Left lung (tissue), 4 donors: ENCODE measurements at regions not wholly inside any gene's neighbourhood (a gene's known extent, or its start where the extent isn't known, plus 50 kb on each side); places are given as distances from the start of the nearest gene placed in this dataset.

Source experiments
- ATAC-seq: fragments of 200-7000 bp; cut with Tn5 transposase; one replicate; pipeline ENCODE4 v1.9.1; 2020; ENCODE audit warnings: moderate library complexity
- DNase-seq, 4 donors: peaks; one replicate each; pipeline ENCODE4 v3.0.0-alpha.2; 2013 to 2020
- H3K27ac ChIP-seq, 2 donors: fragments of 200-600 bp; sonication (generic) in 1 of 2; one replicate each; pipeline versions ENCODE4 v1.5.0 to v1.8.0; 2020 to 2021
- H3K27me3 ChIP-seq, 2 donors: fragments of 200-600 bp; sonication (generic) in 1 of 2; one replicate each; pipeline versions ENCODE4 v1.5.0 to v1.8.0; 2020 to 2021
- H3K36me3 ChIP-seq, 2 donors: fragments of 200-600 bp; sonication (generic) in 1 of 2; one replicate each; pipeline versions ENCODE4 v1.5.0 to v1.8.0; 2020 to 2021
- H3K4me1 ChIP-seq, 2 donors: fragments of 200-600 bp; one replicate each; pipeline ENCODE4 v1.8.0; 2021
- H3K4me3 ChIP-seq, 2 donors: fragments of 200-600 bp; sonication (generic) in 1 of 2; one replicate each; pipeline versions ENCODE4 v1.5.0 to v1.8.0; 2020 to 2021; ENCODE audit warnings: mild to moderate bottlenecking in 1 of 2
- H3K9me3 ChIP-seq, 2 donors: fragments of 200-600 bp; sonication (generic) in 1 of 2; one replicate each; pipeline versions ENCODE4 v1.5.0 to v1.8.0; 2020 to 2021
- CTCF ChIP-seq, 2 donors: fragments of 200-600 bp; sonication (generic) in 1 of 2; IDR thresholded peaks; one replicate each; pipeline versions ENCODE4 v1.5.0 to v1.8.0; 2021; ENCODE audit warnings: antibody characterized with exemption in 2 of 2
- intact Hi-C, 2 donors: fragments of 100-400 bp; cut with DNase I; formaldehyde crosslinking; loops; one replicate each; pipeline versions ENCODE4 v1.11.2 to v1.14.2; 2022
- donor health status: DM: no; HTN: yes; CAD: no.
- donor health status: DM: no; HTN: no; CAD: no.

- no peak overlapping the region for H3K4me3 ChIP-seq
These were observed 356.7 kb downstream of the FGF9 start for GRCh38 chr13:22027566-22027965.

DNA sequence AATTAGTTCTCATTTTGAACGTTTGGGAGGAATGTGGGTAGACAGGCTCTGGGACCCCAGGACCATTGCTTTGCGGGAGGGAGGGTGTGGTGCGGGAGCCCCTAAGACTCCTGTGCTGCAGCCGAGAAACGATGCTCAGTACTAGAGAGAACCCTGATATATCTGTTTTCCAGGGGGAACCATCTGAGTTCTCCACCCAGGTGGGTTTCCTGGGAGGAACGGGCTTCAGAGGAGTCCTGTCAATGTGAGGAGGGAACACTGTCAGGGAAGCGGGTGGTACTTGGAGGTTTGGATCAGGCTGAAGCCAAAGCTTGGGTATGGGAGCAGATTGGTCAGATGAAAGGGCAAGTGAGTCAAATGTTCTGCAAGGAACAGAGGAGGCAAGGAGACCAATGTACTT is 358.0 kb downstream of the FGF9 start:
- intact Hi-C loops, result no loop called here
- no peak for ATAC-seq
- DNase-seq, result no peak
- no peak overlapping the region for H3K4me3 ChIP-seq
- H3K36me3 ChIP-seq, result no peaks in the 10 kb centered on the region
- no peaks in the 10 kb centered on the region for H3K27me3 ChIP-seq
- no peaks in the 10 kb centered on the region for H3K4me1 ChIP-seq
- no peak for TF ChIP-seq CTCF (IDR thresholded peaks at IDR 0.05)
- no peak overlapping the region for H3K27ac ChIP-seq
- H3K9me3 ChIP-seq, result no peaks in the 10 kb centered on the region

More at GRCh38 chr13:22027566-22027965, 356.7 kb downstream of the FGF9 start:
- Histone ChIP-seq H3K36me3 (no peaks in the 10 kb centered on the region), H3K27me3 (no peaks in the 10 kb centered on the region), H3K9me3 (no peaks in the 10 kb centered on the region), H3K4me1 (no peaks in the 10 kb centered on the region), H3K27ac (no peak overlapping the region)
- intact Hi-C loops, result no loop called here
- no peak for DNase-seq
- ATAC-seq, result no peak
- TF ChIP-seq CTCF (IDR thresholded peaks at IDR 0.05), result no peak

GRCh38 chr13:22030321-22030720 is 359.4 kb downstream of the FGF9 start:
- Histone ChIP-seq H3K4me1 (no peaks in the 10 kb centered on the region), H3K27ac (no peak overlapping the region), H3K9me3 (no peaks in the 10 kb centered on the region), H3K4me3 (no peak overlapping the region), H3K36me3 (no peaks in the 10 kb centered on the region), H3K27me3 (no peaks in the 10 kb centered on the region)
- ATAC-seq, result no peak
- TF ChIP-seq CTCF (IDR thresholded peaks at IDR 0.05), result no peak
- DNase-seq, result no peak
- intact Hi-C loops, result no loop called here

GRCh38 chr13:22031702-22032286 is 360.9 kb downstream of the FGF9 start:
- Histone ChIP-seq H3K27me3 (no peaks in the 10 kb centered on the region), H3K27ac (no peak overlapping the region), H3K9me3 (no peaks in the 10 kb centered on the region), H3K4me3 (no peak overlapping the region), H3K4me1 (no peaks in the 10 kb centered on the region), H3K36me3 (no peaks in the 10 kb centered on the region)
- intact Hi-C loops, result no loop called here
- DNase-seq, result no peak
- ATAC-seq, result no peak
- no peak for TF ChIP-seq CTCF (IDR thresholded peaks at IDR 0.05)

DNA sequence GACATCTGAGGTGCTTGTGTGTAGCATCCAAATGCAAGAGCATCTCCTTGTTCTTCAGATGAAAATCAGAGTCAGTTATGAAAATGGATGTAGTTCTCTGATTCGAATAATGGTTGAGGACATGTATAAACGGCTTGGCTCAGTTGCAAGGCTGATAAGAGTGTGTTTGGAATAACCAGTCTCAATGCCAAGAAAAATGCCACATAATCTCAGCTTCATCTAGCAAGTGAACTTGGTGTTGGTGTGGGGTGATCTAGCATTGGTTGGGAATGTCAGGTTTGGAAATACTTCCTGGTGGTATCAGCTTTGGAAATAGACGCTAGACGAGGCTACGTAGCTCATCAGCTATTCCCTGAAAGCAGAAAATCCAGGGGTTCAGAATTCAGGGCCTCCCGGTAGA is 362.0 kb downstream of the FGF9 start:
- intact Hi-C loops, result no loop called here
- Histone ChIP-seq H3K4me1 (no peaks in the 10 kb centered on the region), H3K27ac (no peak overlapping the region), H3K9me3 (no peaks in the 10 kb centered on the region), H3K4me3 (no peak overlapping the region), H3K27me3 (no peaks in the 10 kb centered on the region), H3K36me3 (no peaks in the 10 kb centered on the region)
- ATAC-seq, result no peak
- no peak for DNase-seq
- no peak for TF ChIP-seq CTCF (IDR thresholded peaks at IDR 0.05)
